ENCODE measurements at regions not wholly inside any gene's neighbourhood (a gene's known extent, or its start where the extent isn't known, plus 50 kb on each side); places are given as distances from the start of the nearest gene placed in this dataset.

DNA sequence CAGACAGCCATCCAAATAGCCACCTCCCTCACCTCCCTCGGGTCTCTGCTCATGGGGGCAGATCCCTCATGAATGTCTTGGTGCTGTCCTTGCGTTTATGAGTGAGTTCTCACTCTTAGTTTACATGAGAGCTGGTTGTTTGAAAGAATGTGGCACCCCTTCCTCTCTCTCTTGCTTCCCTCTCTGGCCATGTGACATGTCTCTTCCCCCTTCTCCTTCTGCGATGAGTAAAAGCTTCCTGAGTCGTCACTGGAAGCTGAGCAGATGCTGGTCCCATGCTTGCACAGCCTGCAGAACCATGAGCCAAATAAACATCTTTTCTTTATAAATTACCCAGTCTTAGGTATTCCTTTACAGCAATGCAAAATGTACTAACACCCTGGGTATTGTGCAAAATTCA is 208.7 kb downstream of the LACC1 start:
- DNase-seq: no peak
- peaks cover 19% of the 10 kb centered on the region for H3K27me3 Mint-ChIP-seq
- no peak for ATAC-seq
- no peaks in the 10 kb centered on the region for H3K9me3 Mint-ChIP-seq (ENCODE audit: low read depth)
- no peaks in the 10 kb centered on the region for H3K36me3 Mint-ChIP-seq
- H3K4me3 Mint-ChIP-seq: no peak overlapping the region
- H3K4me1 Mint-ChIP-seq: peaks cover 14% of the 10 kb centered on the region
- no peak overlapping the region for H3K27ac Mint-ChIP-seq
- CTCF ChIA-PET: no interaction called here

DNA sequence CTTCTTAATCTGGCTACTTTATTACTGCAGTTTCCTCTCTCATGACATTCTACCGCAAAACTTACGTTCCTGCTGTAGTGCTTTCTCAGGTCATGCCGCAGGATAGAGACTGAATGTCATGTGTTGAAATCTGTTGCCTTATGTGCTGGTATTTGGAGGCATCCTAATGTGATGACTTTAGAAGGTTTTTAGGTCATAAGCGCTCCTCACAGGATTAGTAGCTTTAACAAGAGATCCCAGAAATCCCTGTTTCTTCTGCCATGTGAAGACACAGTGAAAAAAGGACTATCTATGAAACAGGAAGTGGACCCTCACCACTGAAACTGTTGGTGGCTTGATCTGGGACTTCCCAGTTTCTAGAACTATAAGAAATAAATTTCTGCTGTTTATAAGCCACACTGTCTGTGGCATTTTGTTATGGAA is 209.3 kb downstream of the LACC1 start:
- H3K27me3 Mint-ChIP-seq: peaks cover 17% of the 10 kb centered on the region
- H3K4me1 Mint-ChIP-seq: peaks cover 14% of the 10 kb centered on the region
- DNase-seq (no peak), ATAC-seq (no peak)
- CTCF ChIA-PET: no interaction called here
- no peak overlapping the region for H3K27ac Mint-ChIP-seq
- no peaks in the 10 kb centered on the region for H3K36me3 Mint-ChIP-seq
- no peak overlapping the region for H3K4me3 Mint-ChIP-seq
- no peaks in the 10 kb centered on the region for H3K9me3 Mint-ChIP-seq (ENCODE audit: low read depth)

DNA sequence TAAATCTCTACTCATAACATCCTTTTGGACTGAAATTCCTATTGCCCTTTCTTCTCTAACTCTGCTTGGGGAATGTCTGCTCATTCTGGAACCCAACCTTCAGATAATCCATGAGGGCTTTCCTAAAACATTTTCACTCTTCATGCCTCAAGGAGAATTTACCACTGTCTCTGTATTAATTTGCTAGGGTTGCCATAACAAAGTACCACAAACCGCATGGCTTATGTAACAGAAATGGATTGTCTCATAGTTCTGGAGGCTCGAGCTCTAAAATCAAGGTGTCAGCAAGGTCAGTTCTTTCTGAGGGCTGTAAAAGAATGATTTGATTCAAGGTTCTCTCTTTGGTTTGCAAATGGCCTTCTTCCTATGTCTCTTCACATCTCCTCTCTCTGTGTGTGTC is 209.7 kb downstream of the LACC1 start:
- CTCF ChIA-PET: no interaction called here
- Mint-ChIP-seq H3K4me1 (peaks cover 14% of the 10 kb centered on the region), H3K27me3 (peaks cover 17% of the 10 kb centered on the region), H3K4me3 (no peak overlapping the region), H3K27ac (no peak overlapping the region), H3K9me3 (ENCODE audit: low read depth) (no peaks in the 10 kb centered on the region), H3K36me3 (no peaks in the 10 kb centered on the region)
- ATAC-seq (no peak), DNase-seq (no peak)

DNA sequence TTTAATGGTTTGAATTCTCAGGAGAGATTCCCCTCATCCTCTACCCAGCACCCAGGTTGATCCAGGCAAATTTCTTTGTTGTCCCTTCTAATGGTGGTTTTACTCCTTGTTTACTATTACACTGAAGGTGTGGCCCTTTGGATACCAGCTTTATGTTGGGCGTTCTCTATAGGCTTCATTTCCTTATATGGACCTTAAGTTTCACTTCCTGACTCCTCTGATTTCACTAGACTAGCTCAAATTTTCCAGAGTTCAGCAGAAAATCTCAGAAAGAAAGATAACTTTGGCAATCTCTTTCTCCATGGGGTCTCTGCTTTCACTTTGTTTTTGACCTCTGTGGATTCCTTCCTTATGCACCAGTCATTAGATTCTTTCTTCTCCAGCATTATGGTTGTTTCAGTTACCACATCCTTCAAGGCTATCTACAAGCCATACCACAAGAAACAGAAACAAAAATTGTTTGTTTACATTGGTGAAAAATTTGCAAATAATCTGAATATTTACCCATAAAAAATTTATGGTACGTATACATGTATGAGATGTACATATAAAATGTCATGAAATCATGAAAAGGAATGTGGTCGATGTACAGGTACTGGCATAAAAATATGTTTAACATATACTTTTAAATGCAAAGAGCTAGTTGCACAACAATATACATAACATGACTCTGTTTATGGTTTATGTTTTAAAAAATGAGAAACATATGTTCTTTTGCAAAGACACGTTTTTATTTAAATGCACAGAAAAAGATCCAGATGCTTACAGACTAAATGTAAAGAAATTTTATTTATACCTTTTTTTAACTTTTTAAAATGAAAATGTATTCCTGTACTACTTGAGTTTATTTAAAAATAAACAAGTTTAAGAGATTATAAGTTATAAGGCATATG is 212.6 kb downstream of the LACC1 start:
- no peak overlapping the region for H3K4me3 Mint-ChIP-seq
- DNase-seq (no peak), ATAC-seq (no peak)
- H3K36me3 Mint-ChIP-seq: no peaks in the 10 kb centered on the region
- no peaks in the 10 kb centered on the region for H3K9me3 Mint-ChIP-seq (ENCODE audit: low read depth)
- peaks cover 14% of the 10 kb centered on the region for H3K4me1 Mint-ChIP-seq
- CTCF ChIA-PET: no interaction called here
- no peak overlapping the region for H3K27ac Mint-ChIP-seq
- H3K27me3 Mint-ChIP-seq: peaks cover 17% of the 10 kb centered on the region

DNA sequence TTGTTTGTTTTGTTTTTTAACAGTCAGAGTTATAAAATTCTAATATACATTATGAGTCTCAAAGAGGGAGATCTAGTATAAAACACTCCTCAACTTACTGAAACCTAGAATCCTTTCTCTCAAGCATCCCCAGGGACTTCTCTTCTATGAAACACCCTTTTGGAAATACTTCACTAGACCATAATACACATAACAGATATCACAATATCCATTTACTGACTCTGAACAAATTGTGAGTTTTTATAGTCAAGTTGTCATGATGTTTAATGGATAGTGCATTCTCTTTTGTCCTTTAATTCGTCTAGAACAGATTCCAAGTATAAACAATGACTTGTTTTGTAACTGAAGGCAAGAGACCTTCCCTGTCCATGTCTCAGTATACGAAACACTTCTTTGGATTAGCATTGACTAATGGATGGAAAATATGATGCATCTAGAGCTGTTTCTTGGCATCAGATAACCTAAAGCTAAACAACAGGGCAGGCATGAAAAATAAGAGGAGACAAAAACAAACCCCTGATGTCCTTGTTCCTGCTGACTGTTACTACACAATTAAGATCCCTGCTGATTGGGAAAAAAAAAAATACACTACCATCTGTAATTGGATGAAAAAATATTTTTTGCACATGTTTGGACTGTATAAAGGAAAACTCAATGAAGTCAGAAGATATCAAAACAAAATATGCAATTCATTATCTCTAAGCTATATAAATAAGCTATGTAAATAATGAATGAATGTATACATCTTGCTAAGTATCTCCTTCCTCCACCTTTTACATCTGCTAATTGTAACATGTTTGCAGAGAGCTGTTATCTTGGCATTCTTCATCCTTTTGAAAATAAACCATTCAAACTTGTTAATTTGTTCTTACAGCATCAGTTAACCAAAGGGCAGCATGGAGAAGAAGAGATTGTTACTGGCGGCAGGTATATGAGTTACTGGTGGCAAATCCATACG is 214.2 kb downstream of the LACC1 start:
- H3K27ac Mint-ChIP-seq: no peak overlapping the region
- H3K27me3 Mint-ChIP-seq: peaks cover 8% of the 10 kb centered on the region
- no peak overlapping the region for H3K4me3 Mint-ChIP-seq
- H3K36me3 Mint-ChIP-seq: no peaks in the 10 kb centered on the region
- CTCF ChIA-PET: no interaction called here
- no peaks in the 10 kb centered on the region for H3K9me3 Mint-ChIP-seq (ENCODE audit: low read depth)
- no peak for DNase-seq
- ATAC-seq: no peak
- peaks cover 13% of the 10 kb centered on the region for H3K4me1 Mint-ChIP-seq

DNA sequence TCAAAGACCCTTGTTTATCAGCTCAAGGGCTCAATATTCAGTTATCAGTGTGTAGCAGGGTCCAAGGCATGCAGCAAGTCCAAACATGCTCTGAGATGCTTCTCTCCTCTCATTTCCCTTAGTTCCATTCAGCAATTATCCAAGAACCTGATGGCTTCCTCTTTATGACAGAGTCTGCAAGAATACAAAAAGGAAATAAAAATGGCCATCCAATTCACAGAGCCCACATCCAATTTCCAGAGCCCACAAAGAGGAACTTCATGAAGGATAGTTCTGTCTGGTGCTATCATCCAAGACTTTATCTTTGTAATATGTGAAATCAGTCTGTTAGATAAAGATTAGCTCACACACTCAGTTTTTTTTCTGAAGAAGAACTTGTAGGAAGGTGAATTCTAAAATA is 217.2 kb downstream of the LACC1 start:
- H3K27me3 Mint-ChIP-seq: peaks cover 19% of the 10 kb centered on the region
- CTCF ChIA-PET: no interaction called here
- peaks cover 4% of the 10 kb centered on the region for H3K4me1 Mint-ChIP-seq
- H3K9me3 Mint-ChIP-seq (ENCODE audit: low read depth): peaks cover 1% of the 10 kb centered on the region
- DNase-seq (no peak), ATAC-seq (no peak)
- H3K27ac Mint-ChIP-seq: no peak overlapping the region
- H3K4me3 Mint-ChIP-seq: no peak overlapping the region
- no peaks in the 10 kb centered on the region for H3K36me3 Mint-ChIP-seq

DNA sequence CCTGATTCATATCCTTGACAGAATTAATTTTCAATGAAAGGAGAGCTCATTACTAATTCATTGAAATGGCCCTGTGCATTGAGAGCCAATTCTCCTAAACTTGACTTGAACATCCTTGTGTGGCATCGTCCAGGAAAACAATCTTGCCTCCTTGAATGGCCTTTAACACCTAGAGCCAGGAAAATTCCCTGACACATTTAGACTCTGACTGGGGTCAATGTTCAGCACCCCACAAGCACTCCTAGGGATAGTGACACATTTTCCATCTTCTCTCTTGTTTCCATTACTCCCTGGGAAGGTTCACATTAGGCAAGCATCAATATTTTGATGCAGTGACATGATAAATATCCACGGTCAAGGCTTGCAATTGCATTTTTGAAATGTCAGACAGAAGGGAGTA is 218.9 kb downstream of the LACC1 start:
- no peak for DNase-seq
- Mint-ChIP-seq H3K4me3 (no peak overlapping the region), H3K9me3 (ENCODE audit: low read depth) (peaks cover 3% of the 10 kb centered on the region), H3K36me3 (no peaks in the 10 kb centered on the region), H3K27ac (no peak overlapping the region), H3K4me1 (no peaks in the 10 kb centered on the region), H3K27me3 (peaks cover 23% of the 10 kb centered on the region)
- ATAC-seq: no peak
- CTCF ChIA-PET: no interaction called here

DNA sequence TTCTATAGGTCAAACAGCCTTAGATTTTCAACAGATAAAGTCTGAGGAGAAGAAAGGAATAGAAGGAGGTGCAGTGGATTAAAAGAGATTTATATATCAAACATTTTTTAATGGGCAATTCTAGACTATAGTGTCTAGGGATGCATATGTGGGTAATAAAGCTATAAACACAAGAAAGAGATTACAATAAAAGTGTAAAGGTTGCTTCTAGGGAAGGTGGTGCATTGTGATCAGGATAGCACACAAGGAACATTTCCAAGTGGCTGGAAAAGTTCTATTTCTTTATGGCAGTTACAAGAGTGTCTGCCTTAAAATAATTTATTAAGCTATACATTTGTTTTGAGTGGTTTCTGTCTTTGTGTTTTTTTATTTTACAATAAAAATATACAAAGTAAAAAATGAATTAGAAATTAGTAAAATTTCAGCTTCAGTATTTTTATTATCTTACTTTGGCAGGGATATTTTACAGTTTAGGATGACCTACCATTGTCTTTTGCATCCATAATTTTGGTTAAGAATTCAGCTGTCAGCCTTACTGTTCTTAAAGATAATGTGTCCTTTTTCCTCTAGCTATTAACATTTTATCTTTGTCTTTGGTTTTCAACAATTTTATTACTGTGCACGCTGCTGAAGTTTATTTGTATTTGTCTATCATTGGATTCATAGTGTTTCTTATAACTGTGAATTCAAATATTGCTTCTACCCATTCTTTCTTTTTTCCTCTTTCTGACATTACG is 221.8 kb downstream of the LACC1 start:
- Mint-ChIP-seq H3K36me3 (no peaks in the 10 kb centered on the region), H3K4me1 (no peaks in the 10 kb centered on the region), H3K27me3 (peaks cover 30% of the 10 kb centered on the region), H3K4me3 (no peak overlapping the region), H3K9me3 (ENCODE audit: low read depth) (peaks cover 3% of the 10 kb centered on the region), H3K27ac (no peak overlapping the region)
- ATAC-seq (no peak), DNase-seq (no peak)
- CTCF ChIA-PET: no interaction called here

DNA sequence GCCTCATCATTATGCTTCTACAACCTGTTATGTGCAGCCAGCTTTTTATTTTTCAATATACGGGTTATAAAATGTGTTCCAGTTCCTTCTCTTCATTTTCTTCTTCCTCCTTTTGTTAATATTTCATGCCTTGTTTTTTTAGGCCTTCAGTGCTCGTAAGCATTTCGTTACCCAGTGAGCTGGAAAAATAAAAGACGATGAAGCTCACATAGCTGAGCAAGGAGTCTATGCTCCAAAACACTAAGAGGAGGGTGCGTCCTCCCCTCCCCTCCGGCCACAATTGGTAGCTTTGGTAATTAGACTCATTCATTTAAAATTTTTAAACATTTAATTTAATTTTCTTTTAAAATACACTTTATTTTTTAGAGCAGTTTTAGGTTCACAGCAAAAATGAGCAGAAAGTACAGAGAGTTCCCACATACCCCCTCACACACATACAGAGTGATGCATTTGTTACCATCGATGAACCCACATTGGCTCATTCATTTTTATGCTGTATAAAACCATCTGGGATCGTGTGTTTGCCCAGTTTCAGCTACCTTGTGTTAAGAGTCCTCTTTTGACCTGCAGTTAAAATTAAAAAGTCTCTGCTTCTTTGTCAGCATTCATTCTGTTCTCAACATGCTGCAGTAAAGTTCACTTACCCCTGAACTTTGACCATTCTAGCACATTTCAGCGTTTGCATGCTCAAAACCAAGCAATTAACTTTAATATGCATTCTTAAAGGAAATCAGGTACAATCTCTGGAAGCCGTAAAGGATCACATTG is 223.9 kb downstream of the LACC1 start:
- DNase-seq (no peak), ATAC-seq (no peak)
- Mint-ChIP-seq H3K9me3 (ENCODE audit: low read depth) (peaks cover 3% of the 10 kb centered on the region), H3K4me3 (no peak overlapping the region), H3K4me1 (no peaks in the 10 kb centered on the region), H3K36me3 (no peaks in the 10 kb centered on the region), H3K27me3 (peaks cover 29% of the 10 kb centered on the region), H3K27ac (no peak overlapping the region)
- CTCF ChIA-PET: no interaction called here

DNA sequence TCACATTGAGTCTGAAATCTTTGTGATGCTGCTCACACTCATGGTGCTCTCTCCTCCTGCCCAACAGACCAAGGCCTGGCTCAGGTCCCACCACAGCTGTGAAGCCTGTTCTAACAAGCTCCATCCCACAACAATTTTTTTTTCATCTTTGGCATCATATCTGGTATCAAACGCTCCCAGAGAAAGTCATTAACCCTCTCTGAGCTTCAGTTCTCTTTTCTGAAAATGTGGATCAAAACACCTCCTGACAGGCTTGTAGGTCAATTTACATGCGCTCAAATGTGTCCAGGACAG is 224.4 kb downstream of the LACC1 start:
- DNase-seq (no peak), ATAC-seq (no peak)
- Mint-ChIP-seq H3K9me3 (ENCODE audit: low read depth) (peaks cover 3% of the 10 kb centered on the region), H3K27ac (no peak overlapping the region), H3K27me3 (peaks cover 27% of the 10 kb centered on the region), H3K4me3 (no peak overlapping the region), H3K4me1 (no peaks in the 10 kb centered on the region), H3K36me3 (no peaks in the 10 kb centered on the region)
- CTCF ChIA-PET: no interaction called here

DNA sequence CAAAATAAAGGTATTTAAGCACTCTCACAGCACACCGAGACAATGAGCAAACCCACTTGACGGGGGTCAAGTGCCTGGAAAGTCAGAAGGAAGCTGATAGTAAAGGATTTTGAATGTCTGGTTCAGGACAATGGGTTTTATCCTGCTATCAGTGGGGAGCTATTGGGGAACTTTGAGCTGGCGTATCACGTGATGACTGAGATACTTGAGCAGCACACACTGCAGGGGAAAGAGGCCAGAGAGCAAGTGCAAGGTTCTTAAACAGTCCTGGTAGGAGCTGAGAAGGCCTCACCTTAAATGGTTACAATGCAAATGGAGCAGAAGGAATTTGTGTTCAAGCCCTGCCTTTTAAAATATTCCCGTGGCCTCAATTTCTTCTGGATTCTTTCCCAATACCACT is 225.3 kb downstream of the LACC1 start:
- Mint-ChIP-seq H3K27ac (no peak overlapping the region), H3K4me3 (no peak overlapping the region), H3K36me3 (no peaks in the 10 kb centered on the region), H3K4me1 (no peaks in the 10 kb centered on the region), H3K9me3 (ENCODE audit: low read depth) (peaks cover 3% of the 10 kb centered on the region), H3K27me3 (peaks cover 24% of the 10 kb centered on the region)
- CTCF ChIA-PET: no interaction called here
- ATAC-seq (no peak), DNase-seq (no peak)

DNA sequence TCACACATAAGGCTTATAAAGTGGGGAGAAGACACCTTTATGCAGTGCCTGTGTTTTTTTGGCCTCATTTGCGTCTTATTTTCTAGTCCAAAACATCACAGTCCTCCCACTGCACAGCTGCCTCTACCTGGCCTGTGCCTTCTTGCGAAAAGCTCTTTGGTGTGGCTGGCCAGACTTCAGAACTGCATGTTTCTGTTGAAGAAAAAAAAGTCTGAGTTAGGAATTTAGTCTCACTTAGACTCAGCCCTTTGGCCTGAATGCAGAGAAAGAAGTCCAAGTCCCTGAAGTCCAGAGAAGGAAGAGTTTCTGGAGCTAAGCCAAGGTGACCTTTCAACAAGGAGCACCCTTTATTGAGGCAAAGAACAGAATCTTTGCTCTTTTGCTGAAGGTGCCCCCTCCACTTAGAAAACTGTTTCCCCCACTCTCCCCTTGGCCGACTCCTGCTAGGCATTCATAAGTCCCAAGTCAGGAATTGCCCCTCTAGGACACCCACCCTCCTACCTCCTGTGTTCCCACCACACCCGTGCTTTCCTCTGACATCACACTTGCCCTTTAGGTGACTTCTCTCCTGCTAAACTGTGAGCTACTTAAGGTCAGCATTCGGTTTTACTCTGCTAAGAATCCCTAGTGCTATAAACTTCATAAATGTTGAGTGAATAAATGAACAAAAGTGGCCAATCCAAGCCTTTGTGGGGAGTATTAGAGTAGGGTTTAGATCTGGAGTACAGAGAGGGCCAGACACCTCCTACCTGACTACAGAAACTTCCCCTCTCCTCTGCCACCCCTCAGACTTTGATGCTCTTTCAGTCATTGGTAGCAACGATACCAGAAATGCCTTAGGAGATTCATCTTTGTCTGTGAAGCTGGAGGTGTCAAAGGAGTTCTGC is 226.8 kb downstream of the LACC1 start:
- CTCF ChIA-PET: no interaction called here
- Mint-ChIP-seq H3K27me3 (peaks cover 19% of the 10 kb centered on the region), H3K36me3 (no peaks in the 10 kb centered on the region), H3K27ac (no peak overlapping the region), H3K4me1 (no peaks in the 10 kb centered on the region), H3K4me3 (no peak overlapping the region), H3K9me3 (ENCODE audit: low read depth) (peaks cover 3% of the 10 kb centered on the region)
- ATAC-seq (no peak), DNase-seq (no peak)

All from activated CD8-positive, alpha-beta memory T cell treated with anti-CD3 and anti-CD28 coated beads, Interleukin-2, amount 10 ng/mL, durations not matched to agents 7 days and 5 days (primary cell).